ENCODE measurements at regions not wholly inside any gene's neighbourhood (a gene's known extent, or its start where the extent isn't known, plus 50 kb on each side); places are given as distances from the start of the nearest gene placed in this dataset.

GRCh38 chr2:228312172-228312571 lies 130.7 kb upstream of the SPHKAP start:
- TF ChIP-seq, protein P1, sequence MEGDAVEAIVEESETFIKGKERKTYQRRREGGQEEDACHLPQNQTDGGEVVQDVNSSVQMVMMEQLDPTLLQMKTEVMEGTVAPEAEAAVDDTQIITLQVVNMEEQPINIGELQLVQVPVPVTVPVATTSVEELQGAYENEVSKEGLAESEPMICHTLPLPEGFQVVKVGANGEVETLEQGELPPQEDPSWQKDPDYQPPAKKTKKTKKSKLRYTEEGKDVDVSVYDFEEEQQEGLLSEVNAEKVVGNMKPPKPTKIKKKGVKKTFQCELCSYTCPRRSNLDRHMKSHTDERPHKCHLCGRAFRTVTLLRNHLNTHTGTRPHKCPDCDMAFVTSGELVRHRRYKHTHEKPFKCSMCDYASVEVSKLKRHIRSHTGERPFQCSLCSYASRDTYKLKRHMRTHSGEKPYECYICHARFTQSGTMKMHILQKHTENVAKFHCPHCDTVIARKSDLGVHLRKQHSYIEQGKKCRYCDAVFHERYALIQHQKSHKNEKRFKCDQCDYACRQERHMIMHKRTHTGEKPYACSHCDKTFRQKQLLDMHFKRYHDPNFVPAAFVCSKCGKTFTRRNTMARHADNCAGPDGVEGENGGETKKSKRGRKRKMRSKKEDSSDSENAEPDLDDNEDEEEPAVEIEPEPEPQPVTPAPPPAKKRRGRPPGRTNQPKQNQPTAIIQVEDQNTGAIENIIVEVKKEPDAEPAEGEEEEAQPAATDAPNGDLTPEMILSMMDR (conservative IDR thresholded peaks at IDR 0.05) = no peak
- no peak for TF ChIP-seq ZFX (IDR thresholded peaks at IDR 0.05)

All from C4-2B (cell line).